LNCAP (cell line): ENCODE measurements at regions not wholly inside any gene's neighbourhood (a gene's known extent, or its start where the extent isn't known, plus 50 kb on each side); places are given as distances from the start of the nearest gene placed in this dataset.

ENCODE experiments used
- CTCF ChIP-seq: fragments of 450-650 bp; IDR thresholded peaks from 2 replicates; pipeline ENCODE4 v1.5.1; 2017; ENCODE audit warnings: mild to moderate bottlenecking

DNA sequence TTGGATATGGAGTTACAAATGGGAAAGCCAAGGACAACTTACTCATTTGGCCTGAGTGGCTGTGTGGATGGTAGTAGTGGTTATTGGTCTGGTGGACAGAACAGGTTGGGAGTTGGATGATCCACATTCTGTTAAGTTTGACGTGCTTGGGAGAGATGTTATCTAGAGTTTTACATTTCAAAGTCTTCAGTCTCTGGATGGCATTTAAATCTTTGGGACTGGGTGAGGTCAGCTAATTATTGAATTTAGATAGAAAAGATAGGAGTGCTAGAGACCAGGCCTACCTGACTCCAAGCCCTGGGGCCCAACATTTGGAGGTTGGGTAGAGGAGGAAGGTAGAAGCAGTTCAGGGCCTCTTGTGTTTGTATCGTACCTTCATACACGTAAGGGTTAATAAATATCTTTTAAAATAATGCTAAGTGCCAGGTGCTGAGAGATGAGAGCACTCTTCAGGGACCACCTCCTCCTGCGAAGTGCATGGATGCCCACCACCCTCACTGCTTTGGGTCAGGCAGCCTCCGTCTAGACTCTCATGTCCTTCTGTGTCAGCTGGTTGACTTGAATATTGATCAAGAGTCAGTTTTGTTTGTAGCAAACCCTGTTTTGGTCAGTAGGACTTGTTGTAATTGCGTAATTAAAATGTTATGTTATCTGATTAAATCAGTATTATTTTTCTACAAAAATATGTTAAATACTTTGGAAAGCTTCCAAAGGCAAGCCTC is 460.4 kb upstream of the RGS6 start:
- TF ChIP-seq CTCF = no peak

DNA sequence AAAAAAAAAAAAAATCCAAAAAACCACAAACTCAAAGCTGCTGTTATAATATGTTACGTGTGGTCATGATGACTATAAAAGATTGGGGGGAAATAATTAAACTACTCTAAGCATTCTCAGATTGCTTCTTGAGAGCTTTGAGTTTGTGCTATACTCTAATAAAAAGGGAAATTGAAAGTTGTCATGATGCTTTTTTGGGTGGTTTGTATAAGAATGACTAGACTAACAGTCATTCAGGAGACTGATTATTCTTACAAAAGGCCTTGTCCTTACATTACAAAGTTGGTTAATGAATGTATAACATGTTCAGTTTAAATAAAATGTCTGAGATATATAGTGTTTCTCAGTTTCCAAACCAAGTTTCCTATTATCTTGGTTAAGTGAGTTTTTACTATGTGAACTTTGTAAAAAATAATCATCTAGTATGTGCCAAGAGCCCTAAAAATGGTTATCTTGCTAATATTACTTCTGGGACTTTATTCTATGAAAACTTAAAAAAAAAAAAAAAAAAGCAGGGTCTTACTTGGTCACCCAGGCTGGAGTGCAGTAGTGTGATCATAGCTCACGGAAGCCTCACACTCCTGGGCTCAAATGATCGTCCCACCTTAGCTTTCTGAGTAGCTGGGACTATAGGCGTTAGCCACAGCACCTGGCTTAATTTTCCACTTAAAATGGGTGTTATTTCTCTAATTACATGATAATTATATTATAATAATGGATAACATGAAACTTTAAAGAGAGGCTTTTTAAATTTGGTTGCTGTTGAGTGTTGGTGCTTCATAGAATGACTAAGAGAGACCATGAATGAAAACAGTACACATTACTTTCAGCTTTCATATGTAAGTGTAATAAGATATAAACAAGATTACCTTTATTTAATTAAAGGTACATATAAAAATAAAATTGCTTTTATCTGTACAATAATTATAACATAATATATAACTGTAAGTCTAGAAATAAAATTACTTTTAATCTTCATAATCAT is 459.6 kb upstream of the RGS6 start:
- TF ChIP-seq CTCF = no peak

GRCh38 chr14:71473843-71474242 is 458.4 kb upstream of the RGS6 start:
- no peak for TF ChIP-seq CTCF

GRCh38 chr14:71474301-71475265 is 457.6 kb upstream of the RGS6 start:
- no peak for TF ChIP-seq CTCF

DNA sequence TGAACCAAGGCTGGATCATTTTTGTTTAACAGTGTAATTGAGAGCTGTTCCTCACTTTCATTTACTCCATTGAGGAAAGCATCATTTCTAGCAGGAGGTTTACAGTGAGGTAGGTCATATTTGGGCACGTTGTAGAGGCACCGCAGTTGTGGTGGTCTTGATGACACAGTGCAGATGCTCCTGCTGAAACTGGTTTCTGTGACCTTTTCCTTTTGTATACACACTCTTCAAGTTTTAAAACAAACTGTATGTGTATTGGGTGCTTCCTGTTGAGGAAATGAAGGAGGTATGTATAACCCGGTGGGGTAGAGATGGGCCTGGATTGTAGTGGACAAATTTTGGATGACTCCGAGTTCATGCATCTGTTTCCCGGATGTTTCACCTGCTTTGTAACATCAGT is 456.3 kb upstream of the RGS6 start:
- TF ChIP-seq CTCF = no peak

GRCh38 chr14:71478542-71478941 is 453.7 kb upstream of the RGS6 start:
- no peak for TF ChIP-seq CTCF

- no peak for TF ChIP-seq CTCF
Observed at GRCh38 chr14:71481021-71481654, 451.1 kb upstream of the RGS6 start.
